Gastroesophageal sphincter (tissue), 4 donors: ENCODE measurements at regions not wholly inside any gene's neighbourhood (a gene's known extent, or its start where the extent isn't known, plus 50 kb on each side); places are given as distances from the start of the nearest gene placed in this dataset.
A peak's percentile ranks its signal among the peaks of the same experiment; 100 is the strongest.

Experiments used
- ATAC-seq: fragments of 150-250 bp; one replicate; pipeline ENCODE4 v1.9.1; 2016; ENCODE audit warnings: mild to moderate bottlenecking, moderate library complexity
- H3K27ac ChIP-seq, 4 donors: fragments of 200-600 bp; sonication (generic) in 3 of 4; 1 replicate in 3 of 4; 2 replicates in 1 of 4; pipeline ENCODE4 v1.5.1; 2016 to 2019
- H3K27me3 ChIP-seq: fragments of 200-600 bp; sonication (generic); one replicate; pipeline ENCODE4 v1.5.1; 2019
- H3K36me3 ChIP-seq, 2 donors: fragments of 200-600 bp; sonication (generic); one replicate each; pipeline ENCODE4 v1.5.1; 2019; ENCODE audit warnings: control low read depth in 1 of 2
- H3K4me1 ChIP-seq, 3 donors: fragments of 200-600 bp; sonication (generic); 1 replicate in 2 of 3; 2 replicates in 1 of 3; pipeline ENCODE4 v1.5.1; 2016 to 2019; ENCODE audit warnings: control low read depth in 2 of 3
- H3K4me3 ChIP-seq, 2 donors: fragments of 200-600 bp; sonication (generic); one replicate each; pipeline ENCODE4 v1.5.1; 2019; ENCODE audit warnings: mild to moderate bottlenecking in 1 of 2, moderate library complexity in 1 of 2
- H3K9me3 ChIP-seq, 3 donors: fragments of 200-600 bp; sonication (generic); one replicate each; pipeline ENCODE4 v1.5.1; 2017 to 2019; ENCODE audit warnings: control low read depth in 2 of 3
- CTCF ChIP-seq, 4 experiments: fragments of 200-600 bp in 2 of 4; fragments of 450-650 bp in 2 of 4; sonication (generic) in 1 of 4; IDR thresholded peaks; one replicate each; pipeline ENCODE4 v1.5.1; 2017 to 2019; ENCODE audit warnings: antibody characterized with exemption in 4 of 4, mild to moderate bottlenecking in 2 of 4, moderate library complexity in 2 of 4
- EP300 ChIP-seq: sonication (generic); formaldehyde crosslinking; IDR thresholded peaks from one replicate; pipeline ENCODE4 v1.6.1; 2017; ENCODE audit warnings: antibody characterized with exemption, mild to moderate bottlenecking
- POLR2A ChIP-seq, 2 donors: fragments of 450-650 bp; IDR thresholded peaks; one replicate each; pipeline ENCODE4 v1.6.1; 2017; ENCODE audit warnings: antibody characterized with exemption in 2 of 2, mild to moderate bottlenecking in 2 of 2, moderate library complexity in 1 of 2
- POLR2AphosphoS5 ChIP-seq: sonication (generic); formaldehyde crosslinking; IDR thresholded peaks from one replicate; pipeline ENCODE4 v1.6.1; 2017; ENCODE audit warnings: antibody characterized with exemption
- WGBS, 2 donors: methylation state at CpG; one replicate each; pipeline ENCODE4 v1.1.5; 2018; ENCODE audit warnings: low coverage in 1 of 2; 5-methylcytosine and 5-hydroxymethylcytosine counted together

- H3K27ac ChIP-seq, result no peak overlapping the region
- no peak overlapping the region for H3K4me3 ChIP-seq
- 90 to 98% methylated on average over 8 to 9 of the region's 12 CpGs for WGBS, 2 donors
- no peaks in the 10 kb centered on the region for H3K9me3 ChIP-seq
- no peaks in the 10 kb centered on the region for H3K27me3 ChIP-seq
- no peak for TF ChIP-seq CTCF (IDR thresholded peaks at IDR 0.05)
- TF ChIP-seq POLR2AphosphoS5, result no peak
- TF ChIP-seq POLR2A (IDR thresholded peaks at IDR 0.05), result no peak
- TF ChIP-seq EP300, result no peak
- H3K4me1 ChIP-seq, result no peaks in the 10 kb centered on the region
- ATAC-seq, result no peak
- no peaks in the 10 kb centered on the region for H3K36me3 ChIP-seq
These were observed 210.8 kb upstream of the NR2F2 start for GRCh38 chr15:96119734-96120133.

- no peaks in the 10 kb centered on the region for H3K36me3 ChIP-seq
- TF ChIP-seq EP300 (no peak), POLR2A (IDR thresholded peaks at IDR 0.05) (no peak)
- WGBS, 2 donors, result 72 to 78% methylated on average over 10 to 12 of the region's 12 CpGs
- H3K9me3 ChIP-seq, result no peaks in the 10 kb centered on the region
- no peak overlapping the region for H3K27ac ChIP-seq
- no peaks in the 10 kb centered on the region for H3K4me1 ChIP-seq
- H3K4me3 ChIP-seq, result no peak overlapping the region
- H3K27me3 ChIP-seq, result no peaks in the 10 kb centered on the region
- peak; percentile 39 for ATAC-seq
These were observed 209.2 kb upstream of the NR2F2 start for GRCh38 chr15:96121086-96121920.

GRCh38 chr15:96122077-96123027 lies 208.1 kb upstream of the NR2F2 start:
- no peak for ATAC-seq
- H3K27me3 ChIP-seq, result no peaks in the 10 kb centered on the region

GRCh38 chr15:96123028-96123400 lies 207.5 kb upstream of the NR2F2 start:
- no peak overlapping the region for H3K4me3 ChIP-seq
- H3K27me3 ChIP-seq, result no peaks in the 10 kb centered on the region
- H3K9me3 ChIP-seq, result no peaks in the 10 kb centered on the region
- no peaks in the 10 kb centered on the region for H3K4me1 ChIP-seq
- no peak overlapping the region for H3K27ac ChIP-seq
- TF ChIP-seq POLR2AphosphoS5, result no peak
- no peak for TF ChIP-seq EP300
- no peaks in the 10 kb centered on the region for H3K36me3 ChIP-seq
- no peak for ATAC-seq
- 86 to 95% methylated on average over 7 of the region's 7 CpGs for WGBS, 2 donors

More at GRCh38 chr15:96122077-96123027, 208.1 kb upstream of the NR2F2 start:
- Histone ChIP-seq H3K27ac (no peak overlapping the region), H3K4me1 (no peaks in the 10 kb centered on the region), H3K9me3 (no peaks in the 10 kb centered on the region), H3K4me3 (no peak overlapping the region), H3K36me3 (no peaks in the 10 kb centered on the region)
- 78 to 93% methylated on average over 4 to 5 of the region's 5 CpGs for WGBS, 2 donors
- TF ChIP-seq POLR2AphosphoS5, result no peak
- TF ChIP-seq EP300, result no peak
- TF ChIP-seq POLR2A (IDR thresholded peaks at IDR 0.05), result no peak
- TF ChIP-seq CTCF (IDR thresholded peaks at IDR 0.05), result no peak

GRCh38 chr15:96123630-96124187 lies 206.8 kb upstream of the NR2F2 start:
- H3K36me3 ChIP-seq, result no peaks in the 10 kb centered on the region
- no peaks in the 10 kb centered on the region for H3K27me3 ChIP-seq
- WGBS, 2 donors, result 66 to 82% methylated on average over 4 to 5 of the region's 5 CpGs
- no peak for ATAC-seq
- TF ChIP-seq CTCF (IDR thresholded peaks at IDR 0.05), result no peak
- no peak for TF ChIP-seq EP300
- TF ChIP-seq POLR2A (IDR thresholded peaks at IDR 0.05), result no peak
- TF ChIP-seq POLR2AphosphoS5, result no peak
- no peak overlapping the region for H3K4me3 ChIP-seq
- H3K27ac ChIP-seq, result no peak overlapping the region
- H3K4me1 ChIP-seq, result no peaks in the 10 kb centered on the region
- H3K9me3 ChIP-seq, result no peaks in the 10 kb centered on the region
